H9 (cell line): ENCODE measurements at regions not wholly inside any gene's neighbourhood (a gene's known extent, or its start where the extent isn't known, plus 50 kb on each side); places are given as distances from the start of the nearest gene placed in this dataset.

Experiments
- DNase-seq: peaks from one replicate; pipeline ENCODE4 v3.0.0-alpha.2; 2017
- H2AFZ ChIP-seq: one replicate; pipeline ENCODE4 v1.6.1; 2013; ENCODE audit warnings: mild to moderate bottlenecking, low read length, control low read depth, moderate library complexity
- H2AK5ac ChIP-seq: 2 replicates; pipeline ENCODE4 v1.6.1; 2013; ENCODE audit warnings: low read length, control low read depth, mixed read lengths; ENCODE audit not compliant: insufficient read length
- H2BK120ac ChIP-seq: one replicate; pipeline ENCODE4 v1.6.1; 2013; ENCODE audit warnings: low read depth, mild to moderate bottlenecking, low read length, control low read depth, inconsistent platforms; ENCODE audit not compliant: poor library complexity, severe bottlenecking
- H2BK12ac ChIP-seq: 2 replicates; pipeline ENCODE4 v1.6.1; 2013; ENCODE audit warnings: low read length, control low read depth, mixed read lengths, low read depth; ENCODE audit not compliant: insufficient read length
- H2BK15ac ChIP-seq: 2 replicates; pipeline ENCODE4 v1.6.1; 2013; ENCODE audit warnings: low read depth, low read length, control low read depth
- H2BK20ac ChIP-seq: one replicate; pipeline ENCODE4 v1.6.1; 2013; ENCODE audit warnings: low read depth, mild to moderate bottlenecking, low read length, control low read depth, inconsistent platforms; ENCODE audit not compliant: poor library complexity, severe bottlenecking
- H2BK5ac ChIP-seq: 2 replicates; pipeline ENCODE4 v1.6.1; 2013; ENCODE audit warnings: low read length, control low read depth, mixed read lengths; ENCODE audit not compliant: insufficient read length
- H3K14ac ChIP-seq: 2 replicates; pipeline ENCODE4 v1.6.1; 2013; ENCODE audit warnings: low read length, control low read depth; ENCODE audit not compliant: insufficient read depth
- H3K18ac ChIP-seq: 2 replicates; pipeline ENCODE4 v1.6.1; 2013; ENCODE audit warnings: low read depth, mild to moderate bottlenecking, mixed read lengths, low read length, control low read depth; ENCODE audit not compliant: insufficient read length
- H3K23ac ChIP-seq: 2 replicates; pipeline ENCODE4 v1.6.1; 2013; ENCODE audit warnings: low read length, control low read depth, mixed read lengths, low read depth; ENCODE audit not compliant: insufficient read length
- H3K23me2 ChIP-seq: 2 replicates; pipeline ENCODE4 v1.6.1; 2013; ENCODE audit warnings: low read depth, mild to moderate bottlenecking, mixed read lengths, low read length, control low read depth; ENCODE audit not compliant: insufficient read length, poor library complexity, severe bottlenecking
- H3K27ac ChIP-seq: 2 replicates; pipeline ENCODE4 v1.5.1; 2013; ENCODE audit warnings: low read length, control low read depth, mixed read lengths, low read depth; ENCODE audit not compliant: insufficient read length
- H3K27me3 ChIP-seq: 2 replicates; pipeline ENCODE4 v1.6.1; 2013; ENCODE audit warnings: low read length, control low read depth, inconsistent platforms; ENCODE audit not compliant: insufficient read depth
- H3K4ac ChIP-seq: 2 replicates; pipeline ENCODE4 v1.6.1; 2013; ENCODE audit warnings: low read depth, mild to moderate bottlenecking, control low read depth, inconsistent platforms, low read length, moderate library complexity
- H3K4me1 ChIP-seq: 2 replicates; pipeline ENCODE4 v1.6.1; 2013; ENCODE audit warnings: low read length, control low read depth, inconsistent platforms; ENCODE audit not compliant: insufficient read depth
- H3K4me2 ChIP-seq: 2 replicates; pipeline ENCODE4 v1.6.1; 2013; ENCODE audit warnings: low read length, control low read depth, mixed read lengths; ENCODE audit not compliant: insufficient read length, insufficient read depth
- H3K56ac ChIP-seq: 2 replicates; pipeline ENCODE4 v1.6.1; 2013; ENCODE audit warnings: low read depth, mild to moderate bottlenecking, mixed read lengths, low read length, control low read depth; ENCODE audit not compliant: insufficient read length
- H3K79me1 ChIP-seq: 2 replicates; pipeline ENCODE4 v1.6.1; 2013; ENCODE audit warnings: low read depth, mild to moderate bottlenecking, moderate library complexity, low read length, control low read depth, inconsistent platforms; ENCODE audit not compliant: insufficient read depth, poor library complexity, severe bottlenecking
- H3K79me2 ChIP-seq: 2 replicates; pipeline ENCODE4 v1.6.1; 2013; ENCODE audit warnings: low read length, control low read depth, inconsistent platforms; ENCODE audit not compliant: insufficient read depth
- H3K9ac ChIP-seq: 2 replicates; pipeline ENCODE4 v1.6.1; 2013; ENCODE audit warnings: low read length, control low read depth, mixed read lengths; ENCODE audit not compliant: insufficient read length; ENCODE audit errors: extremely low read depth
- H3K9me3 ChIP-seq: one replicate; pipeline ENCODE4 v1.6.1; 2013; ENCODE audit warnings: low read depth, low read length, inconsistent platforms; ENCODE audit not compliant: control insufficient read depth
- H3T11ph ChIP-seq: one replicate; pipeline ENCODE4 v1.6.1; 2013; ENCODE audit warnings: mild to moderate bottlenecking, low read length, control low read depth, inconsistent platforms
- H4K20me1 ChIP-seq: one replicate; pipeline ENCODE4 v1.6.1; 2013; ENCODE audit not compliant: control insufficient read depth, insufficient read length, insufficient read depth
- H4K5ac ChIP-seq: 2 replicates; pipeline ENCODE4 v1.6.1; 2013; ENCODE audit warnings: low read depth, mild to moderate bottlenecking, mixed read lengths, low read length, control low read depth; ENCODE audit not compliant: insufficient read length
- H4K8ac ChIP-seq: replicated peaks from 2 replicates; pipeline ENCODE4 v1.6.1; 2013; ENCODE audit warnings: low read length, control low read depth, mixed read lengths, low read depth; ENCODE audit not compliant: insufficient read length
- H4K91ac ChIP-seq: 2 replicates; pipeline ENCODE4 v1.6.1; 2013; ENCODE audit warnings: low read depth, mild to moderate bottlenecking, moderate library complexity, mixed read lengths, low read length, control low read depth; ENCODE audit not compliant: insufficient read length
- H3K27ac Mint-ChIP-seq, 3 experiments: 2 replicates in 2 of 3; 3 replicates in 1 of 3; pipeline ENCODE4 v1.8.0; 2020 to 2021; ENCODE audit warnings: mixed read lengths in 3 of 3, mild to moderate bottlenecking in 1 of 3, moderate library complexity in 1 of 3
- H3K27me3 Mint-ChIP-seq: 2 replicates; pipeline ENCODE4 v1.8.0; 2021; ENCODE audit warnings: low read depth, mild to moderate bottlenecking, moderate library complexity, mixed read lengths
- H3K36me3 Mint-ChIP-seq, 3 experiments: 2 replicates in 2 of 3; 3 replicates in 1 of 3; pipeline ENCODE4 v1.8.0; 2020 to 2021; ENCODE audit warnings: low read depth in 3 of 3, mixed read lengths in 3 of 3; ENCODE audit not compliant: insufficient read depth in 1 of 3
- H3K4me1 Mint-ChIP-seq, 2 experiments: 2 replicates each; pipeline ENCODE4 v1.8.0; 2020; ENCODE audit warnings: mixed read lengths in 2 of 2
- H3K4me3 Mint-ChIP-seq, 2 experiments: 2 replicates in 1 of 2; 3 replicates in 1 of 2; pipeline ENCODE4 v1.8.0; 2020 to 2021; ENCODE audit warnings: mild to moderate bottlenecking in 2 of 2, mixed read lengths in 2 of 2, moderate library complexity in 1 of 2
- H3K9me3 Mint-ChIP-seq, 2 experiments: 2 replicates in 1 of 2; 3 replicates in 1 of 2; pipeline ENCODE4 v1.8.0; 2020; ENCODE audit warnings: mild to moderate bottlenecking in 2 of 2, mixed read lengths in 2 of 2, moderate library complexity in 1 of 2
- WGBS: extraction: QIAGEN DNeasy Blood & Tissue Kit; methylation state at CpG from one replicate; pipeline ENCODE4 v1.1.7; 2013; ENCODE audit warnings: missing lambda C conversion rate, low lambda C conversion rate, mixed read lengths; ENCODE audit not compliant: insufficient read length; ENCODE audit errors: extremely low coverage; 5-methylcytosine and 5-hydroxymethylcytosine counted together
- TF ChIP-seq, protein P1 (sequence below): fragments of 200-600 bp; sonication (generic); conservative IDR thresholded peaks from 3 replicates; pipeline ENCODE4 v1.8.0; 2021; ENCODE audit warnings: antibody characterized with exemption, mild to moderate bottlenecking

DNA sequence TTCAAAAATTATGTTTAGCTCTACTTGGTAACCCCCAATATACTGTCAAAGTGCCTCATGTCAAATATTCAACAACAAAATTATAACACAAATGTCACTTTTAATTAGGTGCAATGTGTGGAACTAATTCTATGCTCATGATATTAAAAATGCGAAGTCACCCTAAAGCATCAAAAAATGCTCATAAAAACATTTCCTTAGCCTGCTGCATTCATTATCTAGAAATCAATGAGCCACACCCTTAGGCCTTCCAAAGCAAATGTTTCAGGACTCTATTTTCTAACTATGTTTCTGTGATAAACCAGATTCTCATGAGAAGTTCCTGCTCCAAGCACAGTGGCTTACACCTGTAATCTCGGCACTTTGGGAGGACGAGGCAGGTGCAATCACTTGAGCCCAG lies 75.0 kb upstream of the ANK3 start:
- WGBS, result no CpG with 5 or more reads among the region's 3 CpGs
- Histone ChIP-seq H4K20me1 (no peaks in the 10 kb centered on the region), H3K14ac (no peak overlapping the region), H3T11ph (no peak overlapping the region), H4K91ac (no peak overlapping the region), H3K79me1 (no peaks in the 10 kb centered on the region), H2BK5ac (no peak overlapping the region), H3K27me3 (no peaks in the 10 kb centered on the region), H3K4me1 (no peaks in the 10 kb centered on the region), H3K4ac (no peak overlapping the region), H3K9me3 (no peaks in the 10 kb centered on the region), H3K56ac (no peak overlapping the region), H2BK12ac (no peak overlapping the region), H4K8ac (no peak overlapping the region), H2AK5ac (no peak overlapping the region), H2BK20ac (no peak overlapping the region), H4K5ac (no peak overlapping the region), H3K79me2 (no peaks in the 10 kb centered on the region), H3K4me2 (no peak overlapping the region), H3K23me2 (no peaks in the 10 kb centered on the region), H2AFZ (no peak overlapping the region), H2BK120ac (no peak overlapping the region), H3K27ac (no peak overlapping the region), H3K23ac (no peak overlapping the region), H3K18ac (no peak overlapping the region), H2BK15ac (no peak overlapping the region), H3K9ac (no peak overlapping the region)
- no peaks in the 10 kb centered on the region for H3K9me3 Mint-ChIP-seq
- TF ChIP-seq, protein P1, sequence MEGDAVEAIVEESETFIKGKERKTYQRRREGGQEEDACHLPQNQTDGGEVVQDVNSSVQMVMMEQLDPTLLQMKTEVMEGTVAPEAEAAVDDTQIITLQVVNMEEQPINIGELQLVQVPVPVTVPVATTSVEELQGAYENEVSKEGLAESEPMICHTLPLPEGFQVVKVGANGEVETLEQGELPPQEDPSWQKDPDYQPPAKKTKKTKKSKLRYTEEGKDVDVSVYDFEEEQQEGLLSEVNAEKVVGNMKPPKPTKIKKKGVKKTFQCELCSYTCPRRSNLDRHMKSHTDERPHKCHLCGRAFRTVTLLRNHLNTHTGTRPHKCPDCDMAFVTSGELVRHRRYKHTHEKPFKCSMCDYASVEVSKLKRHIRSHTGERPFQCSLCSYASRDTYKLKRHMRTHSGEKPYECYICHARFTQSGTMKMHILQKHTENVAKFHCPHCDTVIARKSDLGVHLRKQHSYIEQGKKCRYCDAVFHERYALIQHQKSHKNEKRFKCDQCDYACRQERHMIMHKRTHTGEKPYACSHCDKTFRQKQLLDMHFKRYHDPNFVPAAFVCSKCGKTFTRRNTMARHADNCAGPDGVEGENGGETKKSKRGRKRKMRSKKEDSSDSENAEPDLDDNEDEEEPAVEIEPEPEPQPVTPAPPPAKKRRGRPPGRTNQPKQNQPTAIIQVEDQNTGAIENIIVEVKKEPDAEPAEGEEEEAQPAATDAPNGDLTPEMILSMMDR, result no peak
- peaks cover 5 to 9% of the 10 kb centered on the region in 2 experiments for H3K4me1 Mint-ChIP-seq
- H3K27me3 Mint-ChIP-seq, result no peaks in the 10 kb centered on the region
- H3K27ac Mint-ChIP-seq, result no peak overlapping the region; a peak in 1 of 7 replicates
- H3K4me3 Mint-ChIP-seq, result no peak overlapping the region
- no peak for DNase-seq
- H3K36me3 Mint-ChIP-seq, result no peaks in the 10 kb centered on the region
